PFSK-1 (cell line): ENCODE measurements at regions not wholly inside any gene's neighbourhood (a gene's known extent, or its start where the extent isn't known, plus 50 kb on each side); places are given as distances from the start of the nearest gene placed in this dataset.

Experiments
- POLR2AphosphoS5 ChIP-seq: IDR thresholded peaks from 2 replicates; pipeline ENCODE4 v1.6.1; 2012; ENCODE audit warnings: low read depth, mild to moderate bottlenecking, control low read depth, low read length, moderate library complexity
- SIN3A ChIP-seq: IDR thresholded peaks from 2 replicates; pipeline ENCODE4 v1.6.1; 2012; ENCODE audit warnings: mild to moderate bottlenecking, low read length, moderate library complexity, borderline replicate concordance; ENCODE audit not compliant: insufficient read depth

GRCh38 chr17:30589431-30589830, 112.2 kb downstream of the GOSR1 start:
- TF ChIP-seq POLR2AphosphoS5 (no peak), SIN3A (no peak)
